GM23248 (cell line): ENCODE measurements at regions not wholly inside any gene's neighbourhood (a gene's known extent, or its start where the extent isn't known, plus 50 kb on each side); places are given as distances from the start of the nearest gene placed in this dataset.

Experiments
- EZH2 ChIP-seq: fragments of 200-600 bp; sonication (generic); IDR thresholded peaks from 2 replicates; pipeline ENCODE4 v1.6.1; 2018; ENCODE audit warnings: antibody characterized with exemption, mild to moderate bottlenecking; ENCODE audit not compliant: insufficient read depth, poor library complexity, severe bottlenecking
- EZH2phosphoT487 ChIP-seq: fragments of 200-600 bp; sonication (generic); IDR thresholded peaks from 2 replicates; pipeline ENCODE4 v1.6.1; 2018; ENCODE audit warnings: antibody characterized with exemption, moderate library complexity, mild to moderate bottlenecking, low read depth; ENCODE audit not compliant: insufficient read depth

GRCh38 chr4:122219356-122219755 is 67.2 kb downstream of the BLTP1 start:
- no peak for TF ChIP-seq EZH2
- no peak for TF ChIP-seq EZH2phosphoT487
